ENCODE measurements at regions not wholly inside any gene's neighbourhood (a gene's known extent, or its start where the extent isn't known, plus 50 kb on each side); places are given as distances from the start of the nearest gene placed in this dataset.

DNA sequence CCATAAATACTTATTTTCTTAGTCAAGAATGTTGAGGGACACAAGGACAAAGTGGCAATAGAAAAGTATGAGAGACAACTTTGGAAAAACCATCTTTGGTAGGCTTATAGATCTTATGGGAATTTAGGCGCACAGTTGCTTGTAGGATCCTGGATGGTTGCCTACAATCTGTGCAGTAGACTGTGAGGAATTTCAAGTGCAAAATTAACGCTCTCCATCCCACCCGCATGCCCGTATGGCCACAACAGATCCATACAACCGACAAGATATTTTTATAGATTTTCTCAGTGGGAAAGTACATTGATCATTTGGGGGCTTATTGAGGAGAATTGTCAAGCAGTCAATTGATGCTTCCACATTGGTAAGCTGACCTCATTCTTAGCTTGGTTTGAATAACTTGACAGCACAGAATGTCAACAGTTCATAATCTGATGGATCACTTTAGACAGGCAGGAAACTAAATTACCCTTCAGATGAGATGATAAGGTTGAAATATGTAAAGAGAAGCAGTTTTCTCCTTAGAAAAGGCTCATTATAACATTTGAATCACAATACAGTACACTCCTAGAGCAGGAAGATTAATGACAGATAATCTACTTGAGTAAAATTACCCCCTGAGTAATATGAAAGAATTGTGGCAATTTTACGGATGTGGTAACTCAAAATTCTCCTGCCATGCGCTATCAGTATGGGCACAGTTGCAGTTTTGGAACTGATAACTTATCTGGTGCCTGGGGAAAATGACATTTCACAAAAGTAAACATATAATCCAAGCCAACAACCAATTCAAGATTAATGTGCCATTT, 479.7 kb downstream of the KIF20B start:
- Histone ChIP-seq H3K27ac (ENCODE audit: low read depth, low read length, severe bottlenecking) (no peak overlapping the region), H3K36me3 (ENCODE audit: control insufficient read depth, insufficient read depth, low read length) (no peaks in the 10 kb centered on the region), H3K4me3 (ENCODE audit: extremely low read depth, insufficient read depth, low read length, poor library complexity, severe bottlenecking) (no peak overlapping the region), H3K4me1 (ENCODE audit: control insufficient read depth, insufficient read depth, low read length, poor library complexity, severe bottlenecking) (no peaks in the 10 kb centered on the region), H3K9me3 (ENCODE audit: control insufficient read depth, low read length) (no peaks in the 10 kb centered on the region)
- 89% methylated on average over 1 of the region's 7 CpGs for WGBS, 2 experiments (ENCODE audit: insufficient coverage in 2 of 2)

DNA sequence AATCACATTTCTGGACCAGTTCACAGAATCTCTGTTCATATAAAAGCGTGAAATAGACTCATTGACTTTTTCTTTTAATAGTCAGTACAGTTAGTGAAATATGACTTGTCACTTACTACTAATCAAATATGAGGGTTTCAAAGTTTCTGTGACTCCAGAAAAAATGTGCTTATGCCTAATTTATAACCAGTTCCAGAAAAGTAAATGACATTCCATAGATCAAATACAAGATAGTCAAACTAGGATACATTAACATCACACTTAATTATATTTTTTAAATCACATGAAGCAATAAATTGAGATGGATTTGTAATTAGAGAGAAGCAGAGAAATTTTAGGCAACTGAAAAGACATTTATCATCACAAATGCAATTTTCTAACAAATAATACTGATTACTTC, 491.4 kb downstream of the KIF20B start:
- H3K4me3 ChIP-seq (ENCODE audit: extremely low read depth, insufficient read depth, low read length, poor library complexity, severe bottlenecking), result no peak overlapping the region
- H3K9me3 ChIP-seq (ENCODE audit: control insufficient read depth, low read length), result no peaks in the 10 kb centered on the region
- H3K4me1 ChIP-seq (ENCODE audit: control insufficient read depth, insufficient read depth, low read length, poor library complexity, severe bottlenecking), result no peaks in the 10 kb centered on the region
- H3K27ac ChIP-seq (ENCODE audit: low read depth, low read length, severe bottlenecking), result no peak overlapping the region
- no peaks in the 10 kb centered on the region for H3K36me3 ChIP-seq (ENCODE audit: control insufficient read depth, insufficient read depth, low read length)
- WGBS, 2 experiments (ENCODE audit: insufficient coverage in 2 of 2), result no CpG with 5 or more reads among the region's 1 CpG

DNA sequence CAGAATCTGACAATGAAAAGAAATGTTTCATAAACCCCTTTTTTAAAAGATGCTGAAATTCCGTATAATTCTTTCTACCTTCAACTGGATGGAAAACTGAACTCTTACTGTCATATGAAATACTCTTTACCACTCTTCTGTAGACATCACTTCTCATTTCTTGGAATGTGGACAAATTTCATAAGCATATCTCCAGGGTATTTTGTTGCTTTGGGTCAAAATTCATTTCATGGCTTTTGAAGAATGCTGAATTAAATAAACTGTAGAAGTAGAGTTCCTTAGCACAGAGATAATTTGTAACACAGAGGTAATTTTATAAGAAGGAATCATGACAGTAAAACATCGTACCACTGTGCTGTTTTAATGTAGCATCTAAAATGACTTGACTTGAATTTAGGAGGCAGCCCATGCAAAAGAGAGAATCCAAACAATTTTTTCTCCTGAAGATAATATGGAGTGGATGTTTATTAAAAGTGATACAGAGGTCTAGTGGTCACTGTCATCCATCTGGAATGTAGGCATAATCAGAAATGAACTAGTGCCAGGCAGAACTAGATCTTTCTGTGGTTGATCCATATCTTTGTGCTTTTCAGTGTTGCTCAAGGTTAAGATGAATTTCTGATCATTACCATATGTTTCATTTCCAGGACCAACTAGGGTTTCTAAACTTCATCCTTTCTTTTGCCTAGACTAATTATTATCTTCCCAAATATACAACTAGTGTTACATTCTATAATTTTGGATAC, 492.0 kb downstream of the KIF20B start:
- H3K4me3 ChIP-seq (ENCODE audit: extremely low read depth, insufficient read depth, low read length, poor library complexity, severe bottlenecking), result no peak overlapping the region
- no peaks in the 10 kb centered on the region for H3K36me3 ChIP-seq (ENCODE audit: control insufficient read depth, insufficient read depth, low read length)
- no peak overlapping the region for H3K27ac ChIP-seq (ENCODE audit: low read depth, low read length, severe bottlenecking)
- no peaks in the 10 kb centered on the region for H3K4me1 ChIP-seq (ENCODE audit: control insufficient read depth, insufficient read depth, low read length, poor library complexity, severe bottlenecking)
- WGBS, 2 experiments (ENCODE audit: insufficient coverage in 2 of 2), result 100% methylated on average over 1 to 2 of the region's 2 CpGs
- no peaks in the 10 kb centered on the region for H3K9me3 ChIP-seq (ENCODE audit: control insufficient read depth, low read length)

DNA sequence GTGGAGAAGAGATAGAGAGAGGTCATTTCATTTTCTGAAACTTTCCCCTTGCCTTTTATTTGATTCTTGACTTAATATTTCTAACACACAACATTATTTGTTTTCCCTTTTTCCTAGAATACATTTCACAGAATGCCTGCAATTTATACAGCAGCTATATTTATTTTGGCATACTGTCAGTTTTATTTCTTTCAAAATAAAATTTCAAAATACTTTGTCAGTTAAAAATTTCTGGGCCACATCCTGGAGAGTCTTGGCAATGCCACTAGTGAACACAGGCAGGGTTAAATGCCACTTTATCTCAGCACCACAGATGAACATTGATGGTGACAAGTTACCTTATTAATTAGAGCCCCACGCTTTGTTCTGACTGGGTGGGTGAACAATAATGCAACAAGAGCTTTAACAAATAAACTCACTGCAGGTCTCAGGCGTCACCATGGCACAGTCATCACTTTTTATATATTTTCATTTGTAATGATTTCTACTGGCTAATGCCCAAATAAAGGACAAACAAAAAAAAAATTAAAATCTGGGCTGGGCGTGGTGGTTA, 494.0 kb downstream of the KIF20B start:
- Histone ChIP-seq H3K4me1 (ENCODE audit: control insufficient read depth, insufficient read depth, low read length, poor library complexity, severe bottlenecking) (no peaks in the 10 kb centered on the region), H3K27ac (ENCODE audit: low read depth, low read length, severe bottlenecking) (no peak overlapping the region), H3K36me3 (ENCODE audit: control insufficient read depth, insufficient read depth, low read length) (no peaks in the 10 kb centered on the region), H3K4me3 (ENCODE audit: extremely low read depth, insufficient read depth, low read length, poor library complexity, severe bottlenecking) (no peak overlapping the region), H3K9me3 (ENCODE audit: control insufficient read depth, low read length) (no peaks in the 10 kb centered on the region)
- WGBS, 2 experiments (ENCODE audit: insufficient coverage in 2 of 2), result 83% methylated on average over 1 of the region's 3 CpGs; no CpG with 5 or more reads in 1 of the 2 experiments

DNA sequence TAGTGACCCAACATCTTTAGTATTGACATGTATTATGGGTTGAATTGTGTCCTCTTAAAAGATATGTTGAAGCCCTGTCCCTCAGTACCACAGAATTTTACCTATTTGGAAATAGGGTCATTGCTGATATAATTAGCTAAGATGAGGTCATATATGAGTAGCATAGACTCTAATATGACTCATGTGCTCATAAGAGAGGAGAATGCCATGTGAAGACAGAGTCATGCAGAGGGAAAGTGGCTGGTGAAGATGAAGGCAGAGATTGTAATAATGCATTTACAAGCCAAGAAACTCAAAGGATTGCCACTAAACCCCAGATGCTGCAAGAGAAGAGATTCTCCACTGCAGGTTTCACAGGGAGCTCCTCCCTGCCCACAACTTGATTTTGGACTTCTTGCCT, 496.4 kb downstream of the KIF20B start:
- Histone ChIP-seq H3K36me3 (ENCODE audit: control insufficient read depth, insufficient read depth, low read length) (no peaks in the 10 kb centered on the region), H3K4me3 (ENCODE audit: extremely low read depth, insufficient read depth, low read length, poor library complexity, severe bottlenecking) (no peak overlapping the region), H3K27ac (ENCODE audit: low read depth, low read length, severe bottlenecking) (no peak overlapping the region), H3K9me3 (ENCODE audit: control insufficient read depth, low read length) (no peaks in the 10 kb centered on the region), H3K4me1 (ENCODE audit: control insufficient read depth, insufficient read depth, low read length, poor library complexity, severe bottlenecking) (no peaks in the 10 kb centered on the region)

DNA sequence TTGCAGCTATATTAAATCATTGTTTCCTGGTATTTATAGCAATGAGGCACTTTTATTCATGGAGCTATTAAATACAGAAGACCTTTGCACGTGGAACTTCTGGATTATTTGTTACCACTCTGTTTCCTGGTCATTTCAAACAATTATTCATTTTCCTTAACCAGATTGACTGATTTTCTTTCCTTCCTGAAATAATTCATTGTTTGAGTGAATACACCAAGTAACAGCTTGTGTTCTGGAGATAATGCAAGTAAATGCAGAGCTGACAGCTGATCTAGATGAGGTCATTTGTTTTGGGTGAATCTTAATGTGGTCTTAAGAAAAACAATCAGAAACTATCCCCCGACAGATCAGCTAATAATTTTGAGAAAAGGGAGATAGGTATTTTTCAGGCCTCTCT, 497.7 kb downstream of the KIF20B start:
- no peaks in the 10 kb centered on the region for H3K36me3 ChIP-seq (ENCODE audit: control insufficient read depth, insufficient read depth, low read length)
- H3K4me1 ChIP-seq (ENCODE audit: control insufficient read depth, insufficient read depth, low read length, poor library complexity, severe bottlenecking), result no peaks in the 10 kb centered on the region
- H3K27ac ChIP-seq (ENCODE audit: low read depth, low read length, severe bottlenecking), result no peak overlapping the region
- 80 to 88% methylated on average over 1 of the region's 2 CpGs for WGBS, 2 experiments (ENCODE audit: insufficient coverage in 2 of 2)
- no peaks in the 10 kb centered on the region for H3K9me3 ChIP-seq (ENCODE audit: control insufficient read depth, low read length)
- no peak overlapping the region for H3K4me3 ChIP-seq (ENCODE audit: extremely low read depth, insufficient read depth, low read length, poor library complexity, severe bottlenecking)

DNA sequence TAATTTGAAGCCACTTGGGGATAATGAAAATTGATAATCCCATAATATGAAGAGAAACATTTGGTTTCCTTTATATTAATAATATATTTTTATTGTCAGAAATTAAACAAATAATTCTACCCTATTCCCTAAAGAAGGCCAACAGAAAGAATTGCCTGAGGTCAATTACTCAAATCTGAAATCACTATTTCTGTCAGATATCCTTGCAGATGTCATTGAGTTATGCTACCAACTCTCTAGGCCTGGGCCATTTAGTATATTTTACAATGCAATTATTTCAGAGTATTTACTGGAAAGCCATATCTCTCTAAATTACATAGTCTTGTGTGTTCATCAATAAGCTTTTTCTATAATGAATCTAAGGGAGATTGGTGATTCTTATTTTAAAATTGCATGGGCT, 498.1 kb downstream of the KIF20B start:
- no peaks in the 10 kb centered on the region for H3K36me3 ChIP-seq (ENCODE audit: control insufficient read depth, insufficient read depth, low read length)
- no peak overlapping the region for H3K27ac ChIP-seq (ENCODE audit: low read depth, low read length, severe bottlenecking)
- no peaks in the 10 kb centered on the region for H3K9me3 ChIP-seq (ENCODE audit: control insufficient read depth, low read length)
- no peaks in the 10 kb centered on the region for H3K4me1 ChIP-seq (ENCODE audit: control insufficient read depth, insufficient read depth, low read length, poor library complexity, severe bottlenecking)
- no peak overlapping the region for H3K4me3 ChIP-seq (ENCODE audit: extremely low read depth, insufficient read depth, low read length, poor library complexity, severe bottlenecking)

DNA sequence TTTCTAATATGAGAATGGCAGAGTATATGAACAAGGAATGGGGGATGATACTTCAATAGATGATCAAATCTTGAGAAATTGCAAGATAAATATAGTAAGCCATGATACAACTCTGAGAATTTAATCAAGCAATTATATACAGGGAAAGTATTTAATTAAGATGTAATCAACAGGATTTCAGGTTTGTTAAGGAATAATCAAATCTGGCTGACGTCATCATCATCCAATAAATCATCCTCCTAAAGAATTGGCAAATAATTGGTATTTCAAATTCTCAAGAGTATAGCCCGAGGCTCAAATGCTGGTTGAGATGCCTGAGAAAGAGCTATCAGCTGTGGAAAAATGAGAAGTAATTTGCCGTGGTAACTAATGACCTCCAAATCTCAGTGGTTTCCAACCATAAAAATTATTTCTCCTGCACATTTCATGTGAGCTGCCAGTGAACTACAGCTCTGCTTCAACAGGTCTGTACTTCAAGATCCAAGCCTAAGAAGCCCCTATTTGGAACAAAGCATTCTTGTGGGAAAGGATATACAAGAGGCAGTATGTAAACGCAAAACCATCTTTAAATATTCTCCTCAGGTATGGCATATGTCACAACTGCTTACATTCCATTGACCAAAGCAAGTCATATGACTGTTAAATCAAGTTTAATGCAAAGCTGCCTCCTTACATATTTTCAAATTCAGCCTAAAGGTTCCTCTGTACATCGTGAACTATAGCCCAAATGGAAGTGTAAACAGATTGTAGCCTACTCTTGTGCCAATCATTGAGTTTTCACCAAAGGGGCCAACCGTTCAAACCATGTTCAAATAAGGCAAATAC, 503.0 kb downstream of the KIF20B start:
- WGBS, 2 experiments (ENCODE audit: insufficient coverage in 2 of 2), result 91 to 92% methylated on average over 4 of the region's 6 CpGs
- H3K36me3 ChIP-seq (ENCODE audit: control insufficient read depth, insufficient read depth, low read length), result no peaks in the 10 kb centered on the region

DNA sequence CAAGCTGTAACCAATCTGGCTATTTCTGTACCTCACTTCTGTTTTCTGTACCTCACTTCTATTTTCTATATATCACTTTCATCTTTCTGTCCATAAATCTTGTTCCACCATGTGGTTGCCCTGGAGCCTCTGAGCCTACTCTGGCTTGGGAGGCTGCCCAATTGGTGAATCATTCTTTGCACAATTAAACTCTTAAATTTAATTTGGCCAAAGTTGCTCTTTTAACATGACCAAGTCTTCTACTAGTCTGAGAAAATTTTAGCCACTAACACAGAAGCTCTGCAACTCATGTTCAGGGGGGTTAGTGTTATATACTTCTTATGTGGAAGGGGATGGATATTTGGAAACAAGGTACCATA, 503.5 kb downstream of the KIF20B start:
- H3K9me3 ChIP-seq (ENCODE audit: control insufficient read depth, low read length), result no peaks in the 10 kb centered on the region
- H3K36me3 ChIP-seq (ENCODE audit: control insufficient read depth, insufficient read depth, low read length), result no peaks in the 10 kb centered on the region
- H3K4me3 ChIP-seq (ENCODE audit: extremely low read depth, insufficient read depth, low read length, poor library complexity, severe bottlenecking), result no peak overlapping the region
- H3K27ac ChIP-seq (ENCODE audit: low read depth, low read length, severe bottlenecking), result no peak overlapping the region
- H3K4me1 ChIP-seq (ENCODE audit: control insufficient read depth, insufficient read depth, low read length, poor library complexity, severe bottlenecking), result no peaks in the 10 kb centered on the region

More for the DNA sequence above, 503.0 kb downstream of the KIF20B start:
- Histone ChIP-seq H3K4me3 (ENCODE audit: extremely low read depth, insufficient read depth, low read length, poor library complexity, severe bottlenecking) (no peak overlapping the region), H3K9me3 (ENCODE audit: control insufficient read depth, low read length) (no peaks in the 10 kb centered on the region), H3K4me1 (ENCODE audit: control insufficient read depth, insufficient read depth, low read length, poor library complexity, severe bottlenecking) (no peaks in the 10 kb centered on the region), H3K27ac (ENCODE audit: low read depth, low read length, severe bottlenecking) (no peak overlapping the region)

DNA sequence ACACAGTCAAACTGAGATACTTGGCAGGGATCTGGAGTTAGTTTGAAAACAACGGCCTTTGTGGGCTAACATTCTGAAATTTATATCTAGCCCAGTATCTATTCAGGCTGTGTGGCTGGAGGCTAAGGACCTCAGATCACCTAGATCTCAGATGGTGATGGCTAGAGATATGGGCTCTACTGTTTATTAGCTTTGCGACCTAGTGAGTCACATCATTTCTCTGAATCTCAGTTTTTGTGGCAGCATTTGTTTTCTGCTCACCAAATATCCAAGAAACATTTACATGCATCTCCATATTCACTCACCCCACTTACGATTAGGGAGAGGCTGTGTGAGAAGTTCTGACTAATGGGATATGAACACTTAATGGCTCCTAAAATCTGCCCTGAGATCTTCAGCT, 503.9 kb downstream of the KIF20B start:
- Histone ChIP-seq H3K4me3 (ENCODE audit: extremely low read depth, insufficient read depth, low read length, poor library complexity, severe bottlenecking) (no peak overlapping the region), H3K9me3 (ENCODE audit: control insufficient read depth, low read length) (no peaks in the 10 kb centered on the region), H3K27ac (ENCODE audit: low read depth, low read length, severe bottlenecking) (no peak overlapping the region), H3K36me3 (ENCODE audit: control insufficient read depth, insufficient read depth, low read length) (no peaks in the 10 kb centered on the region), H3K4me1 (ENCODE audit: control insufficient read depth, insufficient read depth, low read length, poor library complexity, severe bottlenecking) (no peaks in the 10 kb centered on the region)
- WGBS, 2 experiments (ENCODE audit: insufficient coverage in 2 of 2), result 100% methylated on average over 1 of the region's 3 CpGs; no CpG with 5 or more reads in 1 of the 2 experiments

All from mesodermal cell (in vitro differentiated cells).